IMR-90 (cell line): ENCODE measurements at regions not wholly inside any gene's neighbourhood (a gene's known extent, or its start where the extent isn't known, plus 50 kb on each side); places are given as distances from the start of the nearest gene placed in this dataset.

ENCODE experiments used
- ATAC-seq: fragments of 200-7000 bp; cut with Tn5 transposase; 2 replicates; pipeline ENCODE4 v1.9.1; 2020; ENCODE audit warnings: low read depth, mild to moderate bottlenecking, moderate library complexity
- BruUV-seq: library from RNA; stranded (reverse); fragments of 400-500 nt; replicated peaks from 2 replicates; lab custom pipeline; 2021; lab: Mats Ljungman, UMichigan
- CTCF ChIA-PET: fragments of 300-600 bp; formaldehyde crosslinking; extraction: SDS; loops from one replicate; lab custom pipeline; 2021; ENCODE audit warnings: antibody characterized with exemption; lab: Yijun Ruan, JAX
- POLR2A ChIA-PET: fragments of 300-600 bp; sonication (Branson Sonifier 250); formaldehyde crosslinking; loops from one replicate; lab custom pipeline; 2022; ENCODE audit warnings: antibody characterized with exemption; ENCODE audit not compliant: unreplicated experiment; lab: Charles Lee
- DNase-seq: peaks from one replicate; pipeline ENCODE4 v3.0.0; 2013
- H2AFZ ChIP-seq: replicated peaks from 2 replicates; pipeline ENCODE3; 2013; ENCODE audit warnings: low read length, mild to moderate bottlenecking; ENCODE audit not compliant: poor library complexity
- H2AK5ac ChIP-seq: 2 replicates; pipeline ENCODE4 v1.6.1; 2013; ENCODE audit warnings: low read depth, low read length, inconsistent platforms
- H2AK9ac ChIP-seq: replicated peaks from 2 replicates; pipeline ENCODE3; 2013; ENCODE audit warnings: mild to moderate bottlenecking, low read depth, low read length, moderate library complexity; ENCODE audit not compliant: poor library complexity
- H2BK120ac ChIP-seq: 2 replicates; pipeline ENCODE4 v1.6.1; 2013; ENCODE audit warnings: low read depth, low read length, inconsistent platforms
- H2BK15ac ChIP-seq: 3 replicates; pipeline ENCODE4 v1.6.1; 2013; ENCODE audit warnings: low read depth, low read length, inconsistent platforms
- H2BK20ac ChIP-seq: 2 replicates; pipeline ENCODE4 v1.6.1; 2013; ENCODE audit warnings: low read depth, mild to moderate bottlenecking, inconsistent platforms, low read length, moderate library complexity
- H2BK5ac ChIP-seq: 2 replicates; pipeline ENCODE4 v1.6.1; 2013; ENCODE audit warnings: mild to moderate bottlenecking, low read depth, low read length, inconsistent platforms; ENCODE audit not compliant: poor library complexity, severe bottlenecking
- H3K14ac ChIP-seq: replicated peaks from 2 replicates; pipeline ENCODE4 v1.6.1; 2013; ENCODE audit warnings: low read depth, low read length, inconsistent platforms
- H3K18ac ChIP-seq: 2 replicates; pipeline ENCODE4 v1.6.1; 2013; ENCODE audit warnings: low read depth, low read length, control low read depth
- H3K23ac ChIP-seq: 2 replicates; pipeline ENCODE4 v1.6.1; 2013; ENCODE audit warnings: low read depth, low read length, inconsistent platforms
- H3K27ac ChIP-seq: 2 replicates; pipeline ENCODE4 v1.5.1; 2013; ENCODE audit warnings: mild to moderate bottlenecking, control low read depth, low read length; ENCODE audit not compliant: insufficient read depth
- H3K27me3 ChIP-seq: 2 replicates; pipeline ENCODE4 v1.6.1; 2013; ENCODE audit warnings: low read length; ENCODE audit not compliant: control insufficient read depth, insufficient read depth
- H3K36me3 ChIP-seq: 2 replicates; pipeline ENCODE4 v1.6.1; 2013; ENCODE audit warnings: low read length, mixed read lengths; ENCODE audit not compliant: control insufficient read depth, insufficient read depth
- H3K4ac ChIP-seq: 2 replicates; pipeline ENCODE4 v1.6.1; 2013; ENCODE audit warnings: low read depth, low read length, inconsistent platforms
- H3K4me1 ChIP-seq: 2 replicates; pipeline ENCODE4 v1.6.1; 2013; ENCODE audit warnings: low read length, mixed read lengths; ENCODE audit not compliant: control insufficient read depth, insufficient read depth
- H3K4me2 ChIP-seq: 2 replicates; pipeline ENCODE4 v1.6.1; 2013; ENCODE audit warnings: low read depth, mild to moderate bottlenecking, control low read depth, low read length, moderate library complexity
- H3K4me3 ChIP-seq: 2 replicates; pipeline ENCODE4 v1.5.1; 2013; ENCODE audit warnings: low read depth, mild to moderate bottlenecking, control low read depth, low read length, moderate library complexity; ENCODE audit not compliant: insufficient read depth
- H3K56ac ChIP-seq: 2 replicates; pipeline ENCODE4 v1.6.1; 2013; ENCODE audit warnings: low read length, inconsistent platforms; ENCODE audit not compliant: insufficient read depth; ENCODE audit errors: extremely low read depth
- H3K79me1 ChIP-seq, 2 experiments: 2 replicates each; pipeline ENCODE4 v1.6.1; 2013; ENCODE audit warnings: low read length in 2 of 2, inconsistent platforms in 1 of 2, low read depth in 1 of 2
- H3K9ac ChIP-seq: 2 replicates; pipeline ENCODE4 v1.6.1; 2013; ENCODE audit warnings: low read depth, low read length, control low read depth
- H3K9me1 ChIP-seq: 2 replicates; pipeline ENCODE4 v1.6.1; 2013; ENCODE audit warnings: low read length, inconsistent platforms; ENCODE audit not compliant: insufficient read depth
- H3K9me3 ChIP-seq: 2 replicates; pipeline ENCODE4 v1.6.1; 2013; ENCODE audit warnings: low read length; ENCODE audit not compliant: control insufficient read depth, insufficient read depth
- H4K20me1 ChIP-seq: 2 replicates; pipeline ENCODE4 v1.6.1; 2013; ENCODE audit warnings: low read length, inconsistent platforms; ENCODE audit not compliant: insufficient read depth
- H4K5ac ChIP-seq: 2 replicates; pipeline ENCODE4 v1.6.1; 2013; ENCODE audit warnings: mild to moderate bottlenecking, low read depth, low read length, control low read depth
- H4K8ac ChIP-seq, 2 experiments: 2 replicates each; pipeline ENCODE4 v1.6.1; 2013; ENCODE audit warnings: low read depth in 2 of 2, low read length in 2 of 2, control low read depth in 1 of 2, inconsistent platforms in 1 of 2
- H4K91ac ChIP-seq: 2 replicates; pipeline ENCODE4 v1.6.1; 2013; ENCODE audit warnings: low read depth, low read length, inconsistent platforms; ENCODE audit not compliant: insufficient read depth
- CEBPB ChIP-seq: IDR thresholded peaks from 2 replicates; pipeline ENCODE4 v1.6.1; 2012; ENCODE audit warnings: low read depth, low read length, improper control_type of control experiment
- CTCF ChIP-seq: conservative IDR thresholded peaks from 2 replicates; pipeline ENCODE4 v1.5.1; 2012; ENCODE audit warnings: mild to moderate bottlenecking, low read depth, low read length, improper control_type of control experiment
- ELK1 ChIP-seq: fragments of 150-350 bp; IDR thresholded peaks from 2 replicates; pipeline ENCODE4 v1.6.1; 2016; ENCODE audit warnings: low read depth, mild to moderate bottlenecking, low read length, moderate library complexity, borderline replicate concordance
- FOS ChIP-seq: fragments of 150-350 bp; IDR thresholded peaks from 2 replicates; pipeline ENCODE4 v1.6.1; 2016; ENCODE audit warnings: low read depth, low read length
- RCOR1 ChIP-seq: IDR thresholded peaks from 2 replicates; pipeline ENCODE4 v1.6.1; 2012; ENCODE audit warnings: mild to moderate bottlenecking, low read length, improper control_type of control experiment; ENCODE audit not compliant: insufficient replicate concordance
- WGBS, 2 experiments: methylation state at CpG; one replicate each; pipeline versions ENCODE4 v1.1.5 to v1.1.7; 2013; ENCODE audit warnings: missing lambda C conversion rate in 2 of 2; ENCODE audit not compliant: insufficient read length in 1 of 2; ENCODE audit errors: extremely low coverage in 2 of 2; 5-methylcytosine and 5-hydroxymethylcytosine counted together
- dilution Hi-C: fragments of 300-500 bp; cut with HindIII; formaldehyde crosslinking; loops from one replicate; pipeline ENCODE4 v1.14.3; 2018; ENCODE audit warnings: low sequenced_read_pairs; ENCODE audit not compliant: unreplicated experiment
- in situ Hi-C: fragments of 300-500 bp; cut with MboI; formaldehyde crosslinking; loops from 3 replicates; pipeline ENCODE4 v1.14.3; 2019; ENCODE audit warnings: low sequenced_read_pairs, inconsistent platforms, mixed read lengths
- intact Hi-C: fragments of 100-400 bp; cut with micrococcal nuclease; formaldehyde crosslinking; loops from 2 replicates; pipeline ENCODE4 v1.10.0; 2022

- Histone ChIP-seq H3K27ac (no peak overlapping the region), H4K91ac (no peak overlapping the region), H2BK120ac (no peak overlapping the region), H2AFZ (no peak overlapping the region), H2AK9ac (no peak overlapping the region), H3K9ac (no peak overlapping the region), H3K23ac (no peak overlapping the region), H3K9me3 (no peaks in the 10 kb centered on the region), H2BK15ac (no peak overlapping the region), H3K4me3 (no peak overlapping the region), H4K8ac (no peak overlapping the region), H2BK5ac (no peak overlapping the region), H3K9me1 (no peaks in the 10 kb centered on the region), H2AK5ac (no peak overlapping the region), H3K56ac (no peak overlapping the region), H3K14ac (no peak overlapping the region), H4K20me1 (no peaks in the 10 kb centered on the region), H3K79me1 (no peaks in the 10 kb centered on the region), H3K36me3 (no peaks in the 10 kb centered on the region), H3K18ac (no peak overlapping the region), H3K4ac (no peak overlapping the region), H3K27me3 (peaks cover 47% of the 10 kb centered on the region), H4K5ac (no peak overlapping the region), H3K4me1 (no peaks in the 10 kb centered on the region), H3K4me2 (no peak overlapping the region), H2BK20ac (no peak overlapping the region)
- no peak for ATAC-seq
- no TSS peak for BruUV-seq
- CTCF ChIA-PET: no interaction called here
- 80% methylated on average over 1 of the region's 5 CpGs; no CpG with 5 or more reads in 1 of the 2 experiments for WGBS, 2 experiments
- in situ Hi-C loops (no loop called here), dilution Hi-C loops (no loop called here), intact Hi-C loops (no loop called here)
- TF ChIP-seq RCOR1 (no peak), FOS (no peak), CTCF (no peak), ELK1 (no peak), CEBPB (no peak)
- no peak for DNase-seq
- POLR2A ChIA-PET: no interaction called here
These were observed 52.9 kb upstream of the MLN start for GRCh38 chr6:33856655-33857054.
